Activated CD8-positive, alpha-beta T cell treated with anti-CD3 and anti-CD28 coated beads for 36 hours (primary cell): ENCODE measurements at regions not wholly inside any gene's neighbourhood (a gene's known extent, or its start where the extent isn't known, plus 50 kb on each side); places are given as distances from the start of the nearest gene placed in this dataset.

Experiments
- ATAC-seq: fragments of 200-7000 bp; cut with Tn5 transposase; one replicate; pipeline ENCODE4 v1.10.0; 2021; ENCODE audit warnings: mild to moderate bottlenecking, moderate library complexity
- CTCF ChIA-PET: fragments of 350-600 bp; sonication (Branson Sonifier 250); formaldehyde crosslinking; loops from one replicate; lab custom pipeline; 2021; ENCODE audit warnings: antibody characterized with exemption; lab: Charles Lee
- POLR2A ChIA-PET: fragments of 350-600 bp; sonication (Branson Sonifier 250); formaldehyde crosslinking; loops from one replicate; lab custom pipeline; 2021; ENCODE audit warnings: antibody characterized with exemption; lab: Charles Lee
- DNase-seq: peaks from one replicate; pipeline ENCODE4 v3.0.0-alpha.2; 2020
- H3K27ac Mint-ChIP-seq: one replicate; pipeline ENCODE4 v1.8.0; 2021; ENCODE audit warnings: mild to moderate bottlenecking, mixed read lengths
- H3K27me3 Mint-ChIP-seq: one replicate; pipeline ENCODE4 v1.8.0; 2021; ENCODE audit warnings: mixed read lengths
- H3K36me3 Mint-ChIP-seq: one replicate; pipeline ENCODE4 v1.8.0; 2021; ENCODE audit warnings: low read depth, mixed read lengths
- H3K4me1 Mint-ChIP-seq: one replicate; pipeline ENCODE4 v1.8.0; 2021; ENCODE audit warnings: low read depth, mixed read lengths
- H3K4me3 Mint-ChIP-seq: one replicate; pipeline ENCODE4 v1.8.0; 2021; ENCODE audit warnings: mild to moderate bottlenecking, moderate library complexity, mixed read lengths
- H3K9me3 Mint-ChIP-seq: one replicate; pipeline ENCODE4 v1.8.0; 2021; ENCODE audit warnings: mixed read lengths
- intact Hi-C: fragments of 100-400 bp; cut with micrococcal nuclease; formaldehyde crosslinking; loops from one replicate; pipeline ENCODE4 v1.10.0; 2022
- TF ChIP-seq, protein P1 (sequence below): fragments of 200-600 bp; IDR thresholded peaks from one replicate; pipeline ENCODE4 v1.8.0; 2022; ENCODE audit warnings: antibody characterized with exemption, mild to moderate bottlenecking

DNA sequence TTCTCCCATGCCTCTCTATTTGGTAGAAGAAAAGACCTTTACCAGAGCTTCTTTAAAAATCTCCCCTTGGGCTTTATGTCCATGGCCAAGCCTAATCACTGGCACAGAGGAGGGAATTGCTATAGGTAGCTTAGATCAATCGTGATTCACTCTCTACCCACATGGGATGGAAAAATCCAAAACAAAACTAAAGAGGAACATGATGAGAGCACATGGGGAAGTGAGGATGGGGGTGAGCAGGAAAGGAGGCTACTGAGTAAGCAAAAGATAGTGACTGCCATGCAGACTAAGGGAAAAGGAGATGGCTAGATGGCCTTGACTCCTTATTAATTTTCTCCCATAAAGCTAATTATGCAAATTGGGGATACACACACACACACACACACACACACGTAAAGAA is 201.2 kb downstream of the HS3ST3A1 start:
- peaks cover 17% of the 10 kb centered on the region for H3K27me3 Mint-ChIP-seq
- intact Hi-C loops: no loop called here
- DNase-seq: no peak
- H3K27ac Mint-ChIP-seq: no peak overlapping the region
- ChIA-PET CTCF (no interaction called here), POLR2A (no interaction called here)
- H3K9me3 Mint-ChIP-seq: no peaks in the 10 kb centered on the region
- H3K4me3 Mint-ChIP-seq: no peak overlapping the region
- no peaks in the 10 kb centered on the region for H3K4me1 Mint-ChIP-seq
- no peaks in the 10 kb centered on the region for H3K36me3 Mint-ChIP-seq
- ATAC-seq: no peak
- TF ChIP-seq, protein P1, sequence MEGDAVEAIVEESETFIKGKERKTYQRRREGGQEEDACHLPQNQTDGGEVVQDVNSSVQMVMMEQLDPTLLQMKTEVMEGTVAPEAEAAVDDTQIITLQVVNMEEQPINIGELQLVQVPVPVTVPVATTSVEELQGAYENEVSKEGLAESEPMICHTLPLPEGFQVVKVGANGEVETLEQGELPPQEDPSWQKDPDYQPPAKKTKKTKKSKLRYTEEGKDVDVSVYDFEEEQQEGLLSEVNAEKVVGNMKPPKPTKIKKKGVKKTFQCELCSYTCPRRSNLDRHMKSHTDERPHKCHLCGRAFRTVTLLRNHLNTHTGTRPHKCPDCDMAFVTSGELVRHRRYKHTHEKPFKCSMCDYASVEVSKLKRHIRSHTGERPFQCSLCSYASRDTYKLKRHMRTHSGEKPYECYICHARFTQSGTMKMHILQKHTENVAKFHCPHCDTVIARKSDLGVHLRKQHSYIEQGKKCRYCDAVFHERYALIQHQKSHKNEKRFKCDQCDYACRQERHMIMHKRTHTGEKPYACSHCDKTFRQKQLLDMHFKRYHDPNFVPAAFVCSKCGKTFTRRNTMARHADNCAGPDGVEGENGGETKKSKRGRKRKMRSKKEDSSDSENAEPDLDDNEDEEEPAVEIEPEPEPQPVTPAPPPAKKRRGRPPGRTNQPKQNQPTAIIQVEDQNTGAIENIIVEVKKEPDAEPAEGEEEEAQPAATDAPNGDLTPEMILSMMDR: no peak

DNA sequence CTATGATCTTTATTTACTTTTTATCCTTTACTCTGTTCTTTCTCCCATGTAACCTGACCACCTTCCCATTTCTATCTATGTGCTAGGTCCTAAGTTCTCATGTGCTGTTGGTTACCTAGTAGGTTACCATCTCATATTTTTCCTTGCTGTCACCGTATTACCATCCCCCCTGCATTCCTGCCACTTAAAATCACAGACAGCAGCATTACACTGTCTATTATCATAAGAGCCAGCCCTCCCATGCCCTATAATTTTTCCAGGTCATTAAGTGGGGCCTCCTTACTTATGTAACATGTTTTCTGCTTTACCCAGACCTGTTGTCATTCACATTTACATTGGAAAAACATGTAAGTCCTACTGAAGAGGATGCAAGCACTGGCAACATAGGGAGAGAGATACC is 202.9 kb downstream of the HS3ST3A1 start:
- intact Hi-C loops: no loop called here
- ChIA-PET CTCF (no interaction called here), POLR2A (no interaction called here)
- no peak overlapping the region for H3K27ac Mint-ChIP-seq
- H3K9me3 Mint-ChIP-seq: no peaks in the 10 kb centered on the region
- no peak for DNase-seq
- no peak for ATAC-seq
- no peaks in the 10 kb centered on the region for H3K36me3 Mint-ChIP-seq
- no peak overlapping the region for H3K4me3 Mint-ChIP-seq
- H3K27me3 Mint-ChIP-seq: peaks cover 16% of the 10 kb centered on the region
- H3K4me1 Mint-ChIP-seq: no peaks in the 10 kb centered on the region
- TF ChIP-seq, protein P1: no peak

DNA sequence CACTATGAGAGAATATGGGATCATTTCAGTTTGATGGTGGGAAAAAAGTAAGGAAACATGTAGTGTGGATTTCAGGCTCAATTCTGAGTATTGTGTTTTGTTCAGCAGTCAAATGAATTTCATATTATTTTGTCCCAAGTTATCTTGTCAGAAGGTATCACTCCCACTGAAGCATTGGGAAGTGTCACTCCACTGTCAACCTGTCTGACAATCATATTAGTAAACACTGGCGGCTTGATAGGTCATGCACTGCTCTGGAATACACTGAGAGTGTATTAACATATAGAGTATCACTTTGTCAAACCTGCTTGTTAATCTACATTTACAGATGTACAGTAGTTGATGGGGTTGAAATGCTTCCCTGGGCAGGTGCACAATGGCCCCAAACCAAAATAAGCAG is 203.6 kb downstream of the HS3ST3A1 start:
- no peak overlapping the region for H3K4me3 Mint-ChIP-seq
- CTCF ChIA-PET: no interaction called here
- ATAC-seq (no peak), DNase-seq (no peak)
- H3K4me1 Mint-ChIP-seq: no peaks in the 10 kb centered on the region
- no peaks in the 10 kb centered on the region for H3K36me3 Mint-ChIP-seq
- TF ChIP-seq, protein P1: no peak
- H3K27ac Mint-ChIP-seq: no peak overlapping the region
- peaks cover 13% of the 10 kb centered on the region for H3K27me3 Mint-ChIP-seq
- POLR2A ChIA-PET: no interaction called here
- H3K9me3 Mint-ChIP-seq: no peaks in the 10 kb centered on the region
- intact Hi-C loops: no loop called here

DNA sequence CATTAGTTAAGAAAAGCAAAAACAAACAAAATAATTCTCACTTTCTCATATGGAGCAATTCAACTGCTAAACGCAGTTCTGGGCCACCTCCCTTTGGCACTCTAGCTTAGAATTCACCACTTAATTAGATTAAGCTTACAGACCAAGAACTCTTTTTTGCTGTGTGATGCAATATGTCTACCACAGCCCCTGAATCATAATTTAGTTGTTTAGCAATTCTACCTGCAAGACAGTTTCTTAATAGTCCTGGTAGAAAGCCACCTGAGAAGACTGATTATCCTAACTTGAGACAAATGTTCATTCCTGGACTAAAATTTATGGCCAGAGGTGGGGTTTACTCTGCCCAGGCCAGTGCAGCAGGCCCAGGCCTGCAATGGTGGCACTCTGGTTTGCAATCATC is 205.9 kb downstream of the HS3ST3A1 start:
- POLR2A ChIA-PET: no interaction called here
- no peak for ATAC-seq
- Mint-ChIP-seq H3K9me3 (no peaks in the 10 kb centered on the region), H3K27me3 (peaks cover 7% of the 10 kb centered on the region), H3K4me1 (no peaks in the 10 kb centered on the region), H3K4me3 (no peak overlapping the region), H3K27ac (no peak overlapping the region), H3K36me3 (no peaks in the 10 kb centered on the region)
- intact Hi-C loops: no loop called here
- TF ChIP-seq, protein P1: no peak
- no peak for DNase-seq
- CTCF ChIA-PET: no interaction called here

DNA sequence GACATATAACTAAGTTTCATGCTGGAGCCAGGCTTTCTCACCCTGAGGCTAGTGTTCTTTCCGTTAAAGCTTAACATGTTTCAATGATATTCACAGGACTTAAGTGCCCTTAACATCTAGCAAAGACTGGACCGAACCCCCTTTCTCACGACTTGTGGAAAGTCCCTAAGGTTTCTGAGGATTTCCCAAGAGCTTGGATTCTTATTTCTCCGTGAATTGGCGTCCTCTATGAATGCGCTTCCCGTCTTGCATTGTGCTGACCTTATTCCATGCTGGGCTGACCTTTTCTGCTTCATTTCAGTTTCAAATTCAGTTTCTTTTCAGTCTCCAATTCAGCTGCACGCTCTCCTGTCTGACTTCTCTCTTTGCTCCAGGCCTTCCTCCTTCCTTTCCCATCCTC is 206.4 kb downstream of the HS3ST3A1 start:
- Mint-ChIP-seq H3K36me3 (no peaks in the 10 kb centered on the region), H3K27ac (no peak overlapping the region), H3K27me3 (peaks cover 7% of the 10 kb centered on the region), H3K4me3 (no peak overlapping the region), H3K9me3 (no peaks in the 10 kb centered on the region), H3K4me1 (no peaks in the 10 kb centered on the region)
- ChIA-PET CTCF (no interaction called here), POLR2A (no interaction called here)
- no peak for ATAC-seq
- DNase-seq: no peak
- TF ChIP-seq, protein P1: no peak
- intact Hi-C loops: no loop called here
